ENCODE measurements at regions not wholly inside any gene's neighbourhood (a gene's known extent, or its start where the extent isn't known, plus 50 kb on each side); places are given as distances from the start of the nearest gene placed in this dataset.

DNA sequence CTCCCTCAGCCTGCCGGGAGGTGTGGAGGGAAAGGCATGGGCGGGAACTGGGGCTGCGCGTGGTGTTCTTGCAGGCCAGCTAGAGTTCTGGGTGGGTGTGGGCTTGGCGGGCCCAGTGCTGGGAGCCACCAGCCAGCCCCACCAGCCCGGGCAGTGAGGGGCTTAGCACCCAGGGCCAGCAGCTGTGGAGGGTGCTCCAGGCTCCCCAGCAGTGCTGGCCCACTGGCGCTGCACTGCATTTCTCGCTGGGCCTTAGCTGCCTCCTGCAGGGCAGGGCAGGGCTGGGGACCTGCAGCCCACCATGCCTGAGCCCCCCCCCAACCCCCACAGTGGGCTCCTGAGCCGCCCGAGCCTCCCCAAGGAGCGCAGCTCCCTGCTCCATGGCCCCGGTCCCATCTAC is 304.2 kb downstream of the KCNA4 start:
- TF ChIP-seq ISL1 (CRISPR knock-in tag; IDR thresholded peaks at IDR 0.05) (no peak), CSDC2 (CRISPR knock-in tag; IDR thresholded peaks at IDR 0.05) (no peak), ARNTL (CRISPR knock-in tag; IDR thresholded peaks at IDR 0.05; ENCODE audit: borderline replicate concordance, low read depth) (no peak), ZFP30 (CRISPR knock-in tag; IDR thresholded peaks at IDR 0.05) (no peak), OSR1 (CRISPR knock-in tag; IDR thresholded peaks at IDR 0.05) (no peak), ZFP3 (CRISPR knock-in tag; IDR thresholded peaks at IDR 0.05) (no peak)
- TF ChIP-seq, protein P1, sequence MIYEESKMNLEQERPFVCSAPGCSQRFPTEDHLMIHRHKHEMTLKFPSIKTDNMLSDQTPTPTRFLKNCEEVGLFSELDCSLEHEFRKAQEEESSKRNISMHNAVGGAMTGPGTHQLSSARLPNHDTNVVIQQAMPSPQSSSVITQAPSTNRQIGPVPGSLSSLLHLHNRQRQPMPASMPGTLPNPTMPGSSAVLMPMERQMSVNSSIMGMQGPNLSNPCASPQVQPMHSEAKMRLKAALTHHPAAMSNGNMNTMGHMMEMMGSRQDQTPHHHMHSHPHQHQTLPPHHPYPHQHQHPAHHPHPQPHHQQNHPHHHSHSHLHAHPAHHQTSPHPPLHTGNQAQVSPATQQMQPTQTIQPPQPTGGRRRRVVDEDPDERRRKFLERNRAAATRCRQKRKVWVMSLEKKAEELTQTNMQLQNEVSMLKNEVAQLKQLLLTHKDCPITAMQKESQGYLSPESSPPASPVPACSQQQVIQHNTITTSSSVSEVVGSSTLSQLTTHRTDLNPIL (CRISPR knock-in tag; IDR thresholded peaks at IDR 0.05; ENCODE audit: low read depth) = no peak
